Fibroblast of the conjunctiva (primary cell): ENCODE measurements at regions not wholly inside any gene's neighbourhood (a gene's known extent, or its start where the extent isn't known, plus 50 kb on each side); places are given as distances from the start of the nearest gene placed in this dataset.
A peak's percentile ranks its signal among the peaks of the same experiment; 100 is the strongest.

Experiments
- DNase-seq: peaks from one replicate; pipeline ENCODE4 v3.0.0-alpha.2; 2010; ENCODE audit warnings: low read depth

- DNase-seq: no peak
Measured at GRCh38 chr12:98211909-98212695, 303.3 kb upstream of the TMPO start.

DNA sequence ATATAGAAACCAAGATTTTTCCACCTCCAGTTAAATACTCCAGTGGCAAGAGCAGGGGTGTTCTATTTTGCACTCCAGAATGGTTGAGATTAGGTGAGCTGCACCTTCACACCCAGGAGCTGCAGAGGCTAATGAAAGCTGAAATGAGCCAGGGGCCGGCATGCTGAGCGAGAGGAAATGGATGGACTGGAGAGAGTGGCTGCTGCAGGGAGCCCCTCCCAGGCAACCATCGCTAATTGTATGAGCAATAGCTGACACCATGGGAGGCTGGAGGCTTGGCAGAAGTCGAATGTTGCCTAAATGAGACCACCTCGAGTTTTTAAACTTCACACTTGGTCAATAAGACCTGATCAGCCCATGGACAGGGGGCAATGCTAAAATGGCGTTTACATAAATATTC is 301.8 kb upstream of the TMPO start:
- DNase-seq: no peak

DNA sequence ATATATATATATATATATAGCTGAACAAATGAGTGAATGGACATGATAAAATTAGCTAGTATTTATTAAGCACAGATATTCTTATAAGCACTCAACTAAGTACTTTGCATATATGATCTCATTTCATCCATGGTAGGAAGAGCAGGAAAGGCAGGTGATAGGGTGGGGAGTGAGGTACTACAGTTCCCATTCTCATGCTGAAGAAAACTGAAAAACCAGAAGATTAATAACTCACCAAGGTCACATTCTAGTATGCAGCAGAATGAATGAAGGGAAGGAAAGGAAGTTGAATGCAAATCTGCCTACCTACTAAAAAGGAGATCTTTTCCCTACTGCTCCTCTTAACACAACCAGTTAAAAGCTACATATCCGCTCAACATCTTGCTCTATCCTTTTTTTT is 298.1 kb upstream of the TMPO start:
- DNase-seq: no peak

DNA sequence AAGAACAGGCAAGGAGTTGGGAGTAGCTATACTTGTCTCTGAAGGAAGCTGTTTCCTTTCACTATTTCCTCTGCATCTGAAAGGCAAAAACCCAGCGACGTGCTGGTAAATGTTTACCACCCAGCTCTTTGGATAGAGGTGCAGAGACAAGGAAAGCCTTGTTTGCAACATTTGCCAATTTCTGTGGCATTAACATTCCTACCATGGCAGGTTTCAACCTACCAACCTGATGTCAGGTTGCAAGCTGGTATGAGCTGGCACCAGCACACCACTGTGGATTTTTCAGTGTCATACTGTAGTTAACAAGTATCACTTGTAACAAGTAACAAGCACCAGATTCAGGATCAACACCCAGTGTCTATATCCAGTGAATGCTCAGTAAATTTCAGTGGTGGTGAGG is 294.8 kb upstream of the TMPO start:
- no peak for DNase-seq

GRCh38 chr12:98221243-98221808 is 294.1 kb upstream of the TMPO start:
- no peak for DNase-seq

DNA sequence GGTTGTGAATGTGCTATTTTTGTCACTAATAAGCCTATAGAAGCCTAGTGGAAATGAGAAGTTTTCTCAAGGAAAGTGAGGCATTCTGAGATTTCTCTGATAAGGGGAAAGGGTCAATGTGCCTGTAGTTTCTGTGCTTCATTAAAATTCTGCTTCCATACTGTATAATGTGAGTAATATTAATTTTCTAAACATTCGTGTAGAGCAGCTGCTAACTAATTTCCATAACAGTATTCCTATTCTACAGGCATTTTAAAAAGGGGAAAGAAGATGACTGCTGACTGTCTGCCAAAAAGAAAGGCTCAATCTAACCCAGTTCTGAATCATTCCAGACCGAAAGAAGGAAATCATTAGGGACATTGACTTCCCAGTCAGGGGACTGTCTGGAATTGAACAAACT is 293.3 kb upstream of the TMPO start:
- no peak for DNase-seq

DNA sequence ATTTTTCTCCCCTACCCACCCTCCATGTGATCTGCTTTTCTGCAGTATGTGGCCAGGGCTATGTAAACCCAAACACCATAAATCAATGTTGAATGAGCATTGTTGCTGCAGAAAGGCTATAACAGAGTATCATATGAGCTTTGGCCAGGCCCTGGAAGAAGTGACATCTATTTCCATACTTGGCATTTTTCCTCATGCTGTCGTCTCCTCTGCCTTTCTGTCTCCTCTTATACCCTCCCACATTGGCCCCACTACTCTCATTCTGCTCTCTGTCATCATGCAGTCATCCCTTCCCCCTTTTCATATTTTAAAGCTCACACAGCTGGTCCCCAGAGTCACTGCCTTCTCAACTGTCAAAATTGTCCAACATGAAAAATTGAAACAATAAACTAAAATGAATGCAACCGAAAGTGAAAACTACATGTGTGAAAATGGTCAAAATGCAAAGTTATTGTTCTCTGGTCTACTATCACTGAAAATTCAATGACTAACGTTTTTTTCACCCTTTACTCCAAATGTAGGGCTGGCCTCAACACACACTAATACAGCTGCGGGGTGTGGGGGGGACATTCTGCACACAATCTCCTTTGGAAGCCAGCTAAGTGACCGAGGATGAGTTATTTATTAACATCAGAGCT is 290.7 kb upstream of the TMPO start:
- no peak for DNase-seq

DNA sequence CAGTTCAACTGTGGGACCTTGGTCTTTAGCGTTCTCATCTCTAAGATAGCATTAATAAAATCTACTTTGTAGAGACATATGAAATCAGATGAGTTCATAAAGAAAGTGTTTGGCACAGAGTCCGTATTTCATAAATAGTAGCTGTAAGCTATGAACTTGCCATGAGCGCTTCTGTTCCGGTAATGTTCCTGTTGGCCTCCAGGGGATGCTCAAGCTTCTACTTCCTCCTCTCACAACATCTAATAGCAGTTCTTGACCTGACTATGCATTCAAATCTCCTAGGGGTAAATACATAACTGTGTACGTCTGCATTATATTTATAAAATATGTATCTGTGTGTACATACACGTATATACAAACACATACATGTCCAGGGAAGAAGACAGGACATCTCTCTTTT is 288.2 kb upstream of the TMPO start:
- DNase-seq: no peak

DNA sequence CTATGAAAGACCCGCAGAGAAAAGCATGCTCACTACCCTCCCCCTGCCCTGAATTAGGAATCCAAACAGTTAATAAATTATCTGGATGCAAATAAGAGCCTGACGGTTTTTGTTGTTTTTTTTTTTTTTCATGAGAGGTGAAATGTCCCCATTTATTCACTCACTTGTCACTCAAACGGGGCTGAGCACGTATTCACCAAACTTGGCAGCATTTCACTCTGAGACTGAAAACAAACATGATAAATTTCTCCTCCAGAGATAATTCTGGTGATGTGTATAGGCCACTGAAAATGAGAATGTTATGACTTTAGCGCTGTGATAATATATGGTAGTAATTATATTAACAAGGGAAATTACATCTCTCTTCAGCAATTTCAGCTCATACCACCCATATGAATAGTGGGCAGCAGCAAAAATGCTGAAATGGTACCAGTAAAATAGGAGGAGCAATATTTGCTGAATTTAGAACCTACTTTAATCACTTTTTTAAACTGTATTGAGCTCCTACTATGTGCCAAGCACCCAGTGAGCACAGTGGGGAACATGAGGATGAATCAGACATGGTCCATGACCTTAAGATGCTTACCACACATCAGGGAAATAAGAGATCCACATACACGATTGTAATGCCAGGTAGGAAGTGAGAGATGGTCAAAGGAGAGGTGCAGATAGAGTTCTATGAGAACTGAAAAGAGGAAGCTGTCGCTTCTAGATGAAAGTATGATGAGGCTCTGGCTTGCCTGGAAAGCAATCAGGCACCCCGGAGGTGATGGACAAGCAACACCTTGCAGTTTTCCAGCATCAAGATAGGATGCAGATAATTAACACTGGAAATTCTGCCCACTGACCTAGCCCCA is 286.5 kb upstream of the TMPO start:
- DNase-seq: no peak

DNA sequence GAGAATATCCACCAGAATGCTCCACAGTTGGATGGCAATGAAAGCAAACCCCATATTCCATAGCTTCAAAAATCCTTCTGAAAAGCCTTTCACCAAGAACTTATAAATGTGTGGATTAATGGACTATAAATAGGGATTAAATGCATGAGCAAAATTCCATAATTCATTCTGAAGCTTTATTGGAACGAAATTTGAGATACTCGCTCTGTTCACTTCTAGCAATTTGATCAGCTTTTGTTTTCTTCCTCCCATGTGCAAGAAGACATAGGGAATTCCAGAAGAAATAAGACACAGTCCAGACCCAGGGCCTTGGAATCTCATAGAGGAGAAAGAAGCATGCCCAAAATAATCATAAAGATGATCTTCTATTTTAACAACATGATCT is 285.9 kb upstream of the TMPO start:
- no peak for DNase-seq

- DNase-seq: no peak
Measured at GRCh38 chr12:98232753-98233390, 282.5 kb upstream of the TMPO start.

DNA sequence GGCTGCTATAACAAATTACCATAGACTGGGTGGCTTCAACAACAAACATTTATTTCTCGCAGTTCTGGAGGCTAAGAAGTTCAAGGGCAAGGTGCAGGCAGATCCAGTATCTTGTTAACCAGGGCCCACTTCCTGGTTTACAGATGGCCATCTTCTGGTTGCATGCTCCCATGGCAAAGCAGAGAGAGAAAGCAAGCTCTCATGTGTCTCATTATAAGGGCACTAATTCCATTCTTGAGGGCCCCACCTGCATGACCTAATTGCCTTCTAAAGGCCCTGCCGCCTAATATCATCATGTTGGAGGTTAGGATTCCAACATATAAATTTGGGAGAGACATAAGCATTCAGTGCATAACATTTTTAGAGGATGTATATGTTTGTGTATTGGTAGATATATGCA is 280.1 kb upstream of the TMPO start:
- no peak for DNase-seq

DNA sequence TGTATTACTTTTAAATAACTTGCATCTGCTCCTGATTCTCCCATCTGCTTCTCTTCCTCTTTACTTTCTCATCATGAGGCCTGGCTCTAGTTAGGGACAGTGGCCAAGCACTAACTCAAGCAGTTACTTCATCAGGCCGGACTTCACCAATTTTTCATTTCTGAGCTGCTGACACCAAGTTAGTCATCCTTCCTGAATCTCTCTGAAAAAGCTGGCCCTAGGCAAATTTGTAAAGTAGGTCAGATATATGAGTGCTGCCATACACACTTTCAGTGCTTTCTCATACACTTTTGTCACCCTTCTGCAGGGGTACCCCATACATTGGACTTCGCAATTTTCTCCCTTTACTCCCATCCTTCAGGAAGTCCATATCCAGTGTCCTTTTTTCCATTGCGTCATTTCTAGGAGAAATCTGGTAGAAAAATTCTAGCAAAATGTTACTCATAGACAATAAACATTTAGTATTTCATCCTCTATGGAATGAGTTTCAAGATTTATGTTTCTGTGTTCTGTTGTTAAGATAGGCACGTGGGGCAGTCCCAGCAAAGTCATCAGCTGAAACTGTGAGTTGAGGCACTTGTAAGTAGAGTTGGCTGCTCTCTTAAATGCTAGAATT is 276.8 kb upstream of the TMPO start:
- peak; percentile 4 for DNase-seq

GRCh38 chr12:98243190-98243589 is 272.2 kb upstream of the TMPO start:
- no peak for DNase-seq

DNA sequence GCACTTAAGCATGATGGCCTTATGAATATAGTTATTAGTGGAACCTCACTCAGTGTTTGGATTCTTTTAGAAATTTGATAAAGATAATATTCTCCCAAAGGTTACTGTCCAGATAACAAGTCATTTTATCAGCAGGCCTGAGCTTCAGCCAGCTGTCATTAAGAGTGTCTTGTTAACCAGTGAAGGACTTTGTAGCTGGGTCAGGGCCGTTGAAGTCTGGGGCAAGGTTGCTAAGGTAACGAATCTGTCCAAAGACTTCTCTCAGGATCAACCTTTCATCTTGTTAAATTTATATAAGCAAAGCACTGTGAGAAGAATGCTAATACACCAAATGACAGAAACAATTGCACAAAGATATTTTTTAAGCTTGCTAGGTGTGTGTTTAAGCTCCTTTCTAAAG is 271.3 kb upstream of the TMPO start:
- no peak for DNase-seq

DNA sequence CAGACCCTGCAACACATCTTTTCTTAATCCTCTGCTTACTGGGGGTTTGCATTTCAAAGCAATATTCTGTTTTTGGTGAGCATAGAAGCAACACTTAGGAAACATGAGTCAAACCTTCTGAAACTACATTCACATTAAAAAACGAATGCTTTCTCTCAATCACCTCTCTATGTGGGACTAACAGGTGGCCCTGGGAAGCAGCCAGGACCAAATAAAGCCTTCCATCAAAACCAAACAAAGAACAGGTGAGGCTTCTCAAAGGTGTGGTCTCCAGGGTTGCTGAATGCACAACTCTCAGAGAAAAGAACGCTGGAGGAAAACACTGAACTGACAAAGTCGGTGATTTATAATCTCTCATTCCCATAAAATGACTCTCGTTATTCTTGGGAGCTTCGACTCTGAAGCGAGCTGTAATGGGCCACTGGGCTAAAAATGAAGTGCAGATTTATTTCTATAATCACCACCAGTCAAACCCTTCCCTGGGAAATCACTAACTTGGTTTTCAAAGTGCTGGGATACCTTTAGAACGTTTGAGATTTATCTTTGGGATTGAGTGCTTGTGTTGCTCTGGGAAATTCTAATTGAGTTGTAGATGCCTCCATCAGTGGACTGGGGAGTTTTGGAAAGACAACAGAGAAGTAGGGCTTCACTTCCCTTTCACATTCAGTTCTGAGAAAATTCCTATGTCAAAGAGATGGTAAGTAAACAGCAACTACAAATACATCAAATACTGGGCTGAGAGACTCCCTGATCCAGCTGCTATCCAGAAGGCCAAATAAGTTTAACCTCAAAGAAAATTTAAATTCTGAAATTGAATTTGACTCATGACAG is 262.0 kb upstream of the TMPO start:
- DNase-seq: no peak

GRCh38 chr12:98256830-98257229 is 258.6 kb upstream of the TMPO start:
- no peak for DNase-seq

- no peak for DNase-seq
Measured at GRCh38 chr12:98259693-98260092, 255.7 kb upstream of the TMPO start.

DNA sequence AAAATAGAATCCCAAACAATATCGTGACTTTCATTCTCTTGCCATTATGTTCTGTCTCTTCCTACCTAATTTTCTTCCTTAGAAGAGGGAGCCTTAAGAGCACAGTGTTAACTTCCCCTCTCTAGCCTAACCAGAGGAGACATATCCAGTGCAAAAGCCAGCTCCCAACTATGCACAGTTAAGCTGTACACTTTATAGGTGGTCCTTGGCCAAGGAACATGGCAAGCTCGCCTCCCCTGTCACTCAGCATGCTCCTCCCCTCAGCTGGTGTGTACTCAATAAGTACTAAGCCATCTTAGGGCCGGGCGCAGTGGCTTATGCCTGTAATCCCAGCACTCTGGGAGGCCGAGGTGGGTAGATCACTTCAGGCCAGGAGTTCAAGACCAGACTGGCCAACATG is 255.1 kb upstream of the TMPO start:
- DNase-seq: no peak

GRCh38 chr12:98262902-98263301 is 252.5 kb upstream of the TMPO start:
- no peak for DNase-seq
